GM18907 (cell line): ENCODE measurements at regions not wholly inside any gene's neighbourhood (a gene's known extent, or its start where the extent isn't known, plus 50 kb on each side); places are given as distances from the start of the nearest gene placed in this dataset.

ENCODE experiments used
- ATAC-seq: cut with Tn5 transposase; IDR thresholded peaks from one replicate; pipeline ENCODE4 v1.9.1; 2021; ENCODE audit warnings: mild to moderate bottlenecking, moderate library complexity; ENCODE audit not compliant: unreplicated experiment

GRCh38 chr12:97173688-97174410 lies 266.8 kb downstream of the NEDD1 start:
- ATAC-seq: no peak

GRCh38 chr12:97177481-97177880 lies 270.4 kb downstream of the NEDD1 start:
- ATAC-seq: no peak

- ATAC-seq: no peak
Observed at GRCh38 chr12:97181571-97182265, 274.7 kb downstream of the NEDD1 start.

- no peak for ATAC-seq
Observed at GRCh38 chr12:97182769-97183168, 275.7 kb downstream of the NEDD1 start.

GRCh38 chr12:97184127-97184773 lies 277.2 kb downstream of the NEDD1 start:
- ATAC-seq: no peak

GRCh38 chr12:97185567-97185966 lies 277.0 kb upstream of the RMST start:
- no peak for ATAC-seq

- ATAC-seq: no peak
Observed at GRCh38 chr12:97194546-97194945, 268.1 kb upstream of the RMST start.

GRCh38 chr12:97200181-97200580 lies 262.4 kb upstream of the RMST start:
- no peak for ATAC-seq

GRCh38 chr12:97203408-97203807 lies 259.2 kb upstream of the RMST start:
- no peak for ATAC-seq

GRCh38 chr12:97209997-97210396 lies 252.6 kb upstream of the RMST start:
- no peak for ATAC-seq

- ATAC-seq: no peak
Observed at GRCh38 chr12:97211416-97211930, 251.1 kb upstream of the RMST start.

- ATAC-seq: no peak
Observed at GRCh38 chr12:97216848-97217247, 245.8 kb upstream of the RMST start.

GRCh38 chr12:97222391-97222790 lies 240.2 kb upstream of the RMST start:
- no peak for ATAC-seq

- ATAC-seq: no peak
Observed at GRCh38 chr12:97223419-97223818, 239.2 kb upstream of the RMST start.

- no peak for ATAC-seq
Observed at GRCh38 chr12:97229004-97229403, 233.6 kb upstream of the RMST start.

GRCh38 chr12:97235102-97235501 lies 227.5 kb upstream of the RMST start:
- no peak for ATAC-seq

GRCh38 chr12:97246368-97246767 lies 216.2 kb upstream of the RMST start:
- no peak for ATAC-seq

- ATAC-seq: no peak
Observed at GRCh38 chr12:97250483-97250882, 212.1 kb upstream of the RMST start.

- no peak for ATAC-seq
Observed at GRCh38 chr12:97257726-97258125, 204.9 kb upstream of the RMST start.

- ATAC-seq: no peak
Observed at GRCh38 chr12:97259098-97259497, 203.5 kb upstream of the RMST start.

GRCh38 chr12:97260786-97261185 lies 201.8 kb upstream of the RMST start:
- no peak for ATAC-seq

GRCh38 chr12:97267166-97267565 lies 195.4 kb upstream of the RMST start:
- ATAC-seq: no peak
